ENCODE measurements at regions not wholly inside any gene's neighbourhood (a gene's known extent, or its start where the extent isn't known, plus 50 kb on each side); places are given as distances from the start of the nearest gene placed in this dataset.

DNA sequence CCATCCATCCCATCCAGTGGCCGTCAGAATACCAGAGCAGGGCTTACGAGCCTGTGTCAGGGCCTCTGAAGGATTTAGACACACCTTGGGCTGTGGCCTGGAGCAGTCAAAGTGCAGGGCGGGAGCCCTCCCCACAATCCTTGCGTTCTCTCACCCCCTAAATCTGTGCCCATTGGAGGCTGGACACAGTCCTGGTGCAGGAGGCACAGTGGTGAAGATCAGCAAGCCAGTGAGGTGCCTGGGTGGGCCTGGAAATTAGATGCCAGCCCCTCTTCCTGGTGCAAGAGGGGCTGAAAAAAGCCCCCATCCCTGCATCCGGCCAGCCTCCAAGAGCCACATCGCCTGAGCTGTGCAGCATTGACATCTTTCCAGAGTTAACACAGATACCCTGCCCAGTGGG, 1045.8 kb downstream of the TBC1D22A start (continued):
- no peak for TF ChIP-seq ZNF331 (CRISPR knock-in tag; IDR thresholded peaks at IDR 0.05; ENCODE audit: low read depth)
- no peak for TF ChIP-seq STAT1 (IDR thresholded peaks at IDR 0.05; ENCODE audit: unreplicated experiment)
- TF ChIP-seq NANOG (IDR thresholded peaks at IDR 0.05; ENCODE audit: borderline replicate concordance), result no peak
- TF ChIP-seq ZNF114 (CRISPR knock-in tag; IDR thresholded peaks at IDR 0.05), result no peak
- TF ChIP-seq, protein P1, sequence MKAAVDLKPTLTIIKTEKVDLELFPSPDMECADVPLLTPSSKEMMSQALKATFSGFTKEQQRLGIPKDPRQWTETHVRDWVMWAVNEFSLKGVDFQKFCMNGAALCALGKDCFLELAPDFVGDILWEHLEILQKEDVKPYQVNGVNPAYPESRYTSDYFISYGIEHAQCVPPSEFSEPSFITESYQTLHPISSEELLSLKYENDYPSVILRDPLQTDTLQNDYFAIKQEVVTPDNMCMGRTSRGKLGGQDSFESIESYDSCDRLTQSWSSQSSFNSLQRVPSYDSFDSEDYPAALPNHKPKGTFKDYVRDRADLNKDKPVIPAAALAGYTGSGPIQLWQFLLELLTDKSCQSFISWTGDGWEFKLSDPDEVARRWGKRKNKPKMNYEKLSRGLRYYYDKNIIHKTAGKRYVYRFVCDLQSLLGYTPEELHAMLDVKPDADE (IDR thresholded peaks at IDR 0.05), result no peak
- TF ChIP-seq POLR2AphosphoS5 (IDR thresholded peaks at IDR 0.05; ENCODE audit: low read depth), result no peak
- TF ChIP-seq, protein P2, sequence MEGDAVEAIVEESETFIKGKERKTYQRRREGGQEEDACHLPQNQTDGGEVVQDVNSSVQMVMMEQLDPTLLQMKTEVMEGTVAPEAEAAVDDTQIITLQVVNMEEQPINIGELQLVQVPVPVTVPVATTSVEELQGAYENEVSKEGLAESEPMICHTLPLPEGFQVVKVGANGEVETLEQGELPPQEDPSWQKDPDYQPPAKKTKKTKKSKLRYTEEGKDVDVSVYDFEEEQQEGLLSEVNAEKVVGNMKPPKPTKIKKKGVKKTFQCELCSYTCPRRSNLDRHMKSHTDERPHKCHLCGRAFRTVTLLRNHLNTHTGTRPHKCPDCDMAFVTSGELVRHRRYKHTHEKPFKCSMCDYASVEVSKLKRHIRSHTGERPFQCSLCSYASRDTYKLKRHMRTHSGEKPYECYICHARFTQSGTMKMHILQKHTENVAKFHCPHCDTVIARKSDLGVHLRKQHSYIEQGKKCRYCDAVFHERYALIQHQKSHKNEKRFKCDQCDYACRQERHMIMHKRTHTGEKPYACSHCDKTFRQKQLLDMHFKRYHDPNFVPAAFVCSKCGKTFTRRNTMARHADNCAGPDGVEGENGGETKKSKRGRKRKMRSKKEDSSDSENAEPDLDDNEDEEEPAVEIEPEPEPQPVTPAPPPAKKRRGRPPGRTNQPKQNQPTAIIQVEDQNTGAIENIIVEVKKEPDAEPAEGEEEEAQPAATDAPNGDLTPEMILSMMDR (conservative IDR thresholded peaks at IDR 0.05; ENCODE audit: low read depth in 2 of 2), result no peak
- TF ChIP-seq, protein P3, sequence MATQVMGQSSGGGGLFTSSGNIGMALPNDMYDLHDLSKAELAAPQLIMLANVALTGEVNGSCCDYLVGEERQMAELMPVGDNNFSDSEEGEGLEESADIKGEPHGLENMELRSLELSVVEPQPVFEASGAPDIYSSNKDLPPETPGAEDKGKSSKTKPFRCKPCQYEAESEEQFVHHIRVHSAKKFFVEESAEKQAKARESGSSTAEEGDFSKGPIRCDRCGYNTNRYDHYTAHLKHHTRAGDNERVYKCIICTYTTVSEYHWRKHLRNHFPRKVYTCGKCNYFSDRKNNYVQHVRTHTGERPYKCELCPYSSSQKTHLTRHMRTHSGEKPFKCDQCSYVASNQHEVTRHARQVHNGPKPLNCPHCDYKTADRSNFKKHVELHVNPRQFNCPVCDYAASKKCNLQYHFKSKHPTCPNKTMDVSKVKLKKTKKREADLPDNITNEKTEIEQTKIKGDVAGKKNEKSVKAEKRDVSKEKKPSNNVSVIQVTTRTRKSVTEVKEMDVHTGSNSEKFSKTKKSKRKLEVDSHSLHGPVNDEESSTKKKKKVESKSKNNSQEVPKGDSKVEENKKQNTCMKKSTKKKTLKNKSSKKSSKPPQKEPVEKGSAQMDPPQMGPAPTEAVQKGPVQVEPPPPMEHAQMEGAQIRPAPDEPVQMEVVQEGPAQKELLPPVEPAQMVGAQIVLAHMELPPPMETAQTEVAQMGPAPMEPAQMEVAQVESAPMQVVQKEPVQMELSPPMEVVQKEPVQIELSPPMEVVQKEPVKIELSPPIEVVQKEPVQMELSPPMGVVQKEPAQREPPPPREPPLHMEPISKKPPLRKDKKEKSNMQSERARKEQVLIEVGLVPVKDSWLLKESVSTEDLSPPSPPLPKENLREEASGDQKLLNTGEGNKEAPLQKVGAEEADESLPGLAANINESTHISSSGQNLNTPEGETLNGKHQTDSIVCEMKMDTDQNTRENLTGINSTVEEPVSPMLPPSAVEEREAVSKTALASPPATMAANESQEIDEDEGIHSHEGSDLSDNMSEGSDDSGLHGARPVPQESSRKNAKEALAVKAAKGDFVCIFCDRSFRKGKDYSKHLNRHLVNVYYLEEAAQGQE (IDR thresholded peaks at IDR 0.05; ENCODE audit: unreplicated experiment), result no peak
- no peak for TF ChIP-seq EZH2 (IDR thresholded peaks at IDR 0.05; ENCODE audit: low read depth, unreplicated experiment)

DNA sequence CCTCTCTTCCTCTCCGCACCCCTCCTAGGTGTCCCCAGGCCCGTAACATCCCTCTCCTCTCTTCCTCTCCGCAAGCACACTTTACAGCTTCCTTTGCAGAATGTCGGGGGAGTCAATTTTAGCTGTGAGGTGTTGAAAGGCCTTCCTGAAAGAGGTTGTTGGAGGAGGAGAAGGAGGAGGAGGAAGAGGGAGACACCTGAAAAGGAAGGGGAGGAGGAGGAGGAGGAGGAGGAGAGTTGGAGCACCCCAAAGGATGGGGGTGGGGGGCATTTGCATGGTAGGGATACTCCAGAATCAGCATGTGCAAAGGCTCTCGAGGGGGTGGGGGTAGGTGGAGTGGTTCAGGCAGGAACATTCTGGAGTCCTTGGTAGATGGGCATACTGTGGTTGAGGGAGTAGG, 1045.1 kb downstream of the TBC1D22A start:
- ATAC-seq, result peak; percentile 47
- DNase-seq (ENCODE audit: low spot score), result no peak
- TF ChIP-seq, protein P1 (IDR thresholded peaks at IDR 0.05), result no peak
- TF ChIP-seq EZH2 (IDR thresholded peaks at IDR 0.05; ENCODE audit: low read depth, unreplicated experiment), result no peak
- TF ChIP-seq, protein P2 (conservative IDR thresholded peaks at IDR 0.05; ENCODE audit: low read depth in 2 of 2), result no peak
- TF ChIP-seq STAT1 (IDR thresholded peaks at IDR 0.05; ENCODE audit: unreplicated experiment), result no peak

More for the DNA sequence above, 1045.1 kb downstream of the TBC1D22A start:
- no peak overlapping the region for H3K4me3 Mint-ChIP-seq
- Histone ChIP-seq H2AFZ (no peak overlapping the region), H3K9me2 (ENCODE audit: insufficient read depth) (no peaks in the 10 kb centered on the region), H3K27ac (ENCODE audit: low read depth) (no peak overlapping the region), H4K20me1 (replicated peaks; ENCODE audit: insufficient read depth) (no peaks in the 10 kb centered on the region), H3K36me3 (ENCODE audit: insufficient read depth) (peaks cover 4% of the 10 kb centered on the region; the same call in 1 of the 2 replicates), H3K4me1 (ENCODE audit: insufficient read depth) (no peaks in the 10 kb centered on the region), H3F3A (replicated peaks; ENCODE audit: low read depth) (no peaks in the 10 kb centered on the region), H3K4me2 (no peak overlapping the region), H3K27me3 (ENCODE audit: insufficient read depth) (no peaks in the 10 kb centered on the region), H3K79me2 (replicated peaks; ENCODE audit: insufficient read depth) (no peaks in the 10 kb centered on the region), H3K4me3 (no peak overlapping the region)
- peaks cover 15% of the 10 kb centered on the region for H3K4me1 Mint-ChIP-seq
- H3K9me3 Mint-ChIP-seq, result peaks cover 3% of the 10 kb centered on the region; the same call in 2 of the 3 replicates
- no peak overlapping the region for H3K27ac Mint-ChIP-seq
- H3K27me3 Mint-ChIP-seq (ENCODE audit: insufficient read depth, low read depth, poor library complexity), result peaks cover 6% of the 10 kb centered on the region
- H3K36me3 Mint-ChIP-seq (ENCODE audit: low read depth), result no peaks in the 10 kb centered on the region

Measured in GM23338 (cell line).